ENCODE measurements at regions not wholly inside any gene's neighbourhood (a gene's known extent, or its start where the extent isn't known, plus 50 kb on each side); places are given as distances from the start of the nearest gene placed in this dataset.

DNA sequence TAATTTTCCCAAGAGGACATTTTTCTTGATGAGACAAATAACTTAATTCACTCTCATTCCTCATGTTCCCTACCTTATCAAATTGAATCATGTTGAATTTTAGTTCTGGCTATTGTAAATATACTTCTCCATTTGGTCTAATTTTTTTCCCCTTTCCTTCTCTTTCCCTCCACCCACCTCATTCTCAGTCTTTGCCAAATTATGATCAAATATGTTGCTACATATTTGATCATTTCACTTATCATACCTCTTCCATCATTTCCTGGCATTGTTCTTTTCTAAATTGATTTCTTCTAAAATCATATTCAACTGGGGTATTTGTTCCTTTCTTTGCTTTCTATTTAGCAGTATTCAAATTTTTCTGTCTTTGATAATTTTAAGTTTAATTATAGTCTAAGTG, 52.3 kb downstream of the HDGFL1 start:
- no peak for TF ChIP-seq POLR2A (IDR thresholded peaks at IDR 0.05; ENCODE audit: low read depth, low read length)
- no peak for FAIRE-seq
- no peak for DNase-seq (ENCODE audit: insufficient read length, low spot score)

DNA sequence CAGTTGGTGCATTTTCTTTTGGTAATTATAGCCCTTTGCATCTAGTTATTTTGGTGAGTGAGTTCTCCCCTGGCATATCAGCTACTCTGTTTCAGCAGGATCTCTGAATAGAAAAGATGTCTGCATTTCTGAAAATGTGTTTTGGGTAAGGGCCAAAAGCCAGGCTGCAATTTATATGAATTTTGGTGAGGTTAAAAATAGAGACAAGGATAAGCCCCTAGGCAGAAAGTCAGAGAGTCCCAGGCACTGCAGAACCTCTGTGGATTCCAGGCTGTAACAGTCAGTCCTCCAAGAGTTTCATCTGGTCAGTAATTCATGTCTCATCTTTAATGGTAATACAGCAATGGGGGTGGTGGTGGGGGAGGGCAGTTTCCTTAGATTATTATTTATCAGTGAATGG, 53.0 kb downstream of the HDGFL1 start:
- no peak for TF ChIP-seq POLR2A (IDR thresholded peaks at IDR 0.05; ENCODE audit: low read depth, low read length)
- DNase-seq (ENCODE audit: insufficient read length, low spot score): no peak
- no peak for FAIRE-seq

DNA sequence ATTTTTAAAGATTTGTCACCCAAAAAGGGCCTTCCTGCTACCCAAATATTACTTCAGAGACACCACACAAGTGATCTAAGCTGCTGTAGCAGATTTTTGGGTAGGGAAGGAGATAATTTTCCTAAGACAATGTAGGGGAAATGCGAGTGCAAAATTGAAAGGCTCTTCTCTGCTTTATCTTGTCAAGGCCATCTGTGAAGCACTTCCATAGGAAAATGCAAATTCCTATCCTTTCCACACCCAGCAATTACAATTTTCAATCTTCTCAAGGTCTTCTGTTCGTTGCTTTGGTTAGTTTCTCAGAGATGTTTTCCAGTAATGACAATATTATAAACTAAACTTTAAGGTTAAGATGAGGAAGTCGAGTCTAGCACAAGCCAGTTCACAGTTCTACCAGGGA, 53.4 kb downstream of the HDGFL1 start:
- DNase-seq (ENCODE audit: insufficient read length, low spot score) (no peak), FAIRE-seq (no peak)
- no peak for TF ChIP-seq POLR2A (IDR thresholded peaks at IDR 0.05; ENCODE audit: low read depth, low read length)

DNA sequence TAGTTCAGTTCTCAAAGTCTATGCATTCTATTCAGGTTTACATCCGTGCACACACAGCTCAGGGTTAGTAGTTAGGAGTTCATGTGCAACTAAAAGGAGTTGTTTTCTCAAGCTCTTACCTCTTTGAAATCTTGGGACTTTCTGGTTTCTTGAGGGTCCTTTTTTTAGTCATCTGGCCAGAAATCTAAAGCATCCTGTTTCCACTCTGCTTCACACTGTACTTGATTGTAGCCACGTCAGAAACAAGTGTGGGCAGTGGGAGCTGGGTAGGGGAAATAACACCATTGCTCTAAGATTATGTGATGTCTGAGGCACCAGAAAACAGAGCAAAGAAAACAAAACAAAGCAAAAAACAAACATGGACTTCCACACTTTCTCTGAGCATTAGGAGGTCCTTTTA, 58.3 kb downstream of the HDGFL1 start:
- no peak for DNase-seq (ENCODE audit: insufficient read length, low spot score)
- no peak for FAIRE-seq
- TF ChIP-seq POLR2A (IDR thresholded peaks at IDR 0.05; ENCODE audit: low read depth, low read length): no peak

DNA sequence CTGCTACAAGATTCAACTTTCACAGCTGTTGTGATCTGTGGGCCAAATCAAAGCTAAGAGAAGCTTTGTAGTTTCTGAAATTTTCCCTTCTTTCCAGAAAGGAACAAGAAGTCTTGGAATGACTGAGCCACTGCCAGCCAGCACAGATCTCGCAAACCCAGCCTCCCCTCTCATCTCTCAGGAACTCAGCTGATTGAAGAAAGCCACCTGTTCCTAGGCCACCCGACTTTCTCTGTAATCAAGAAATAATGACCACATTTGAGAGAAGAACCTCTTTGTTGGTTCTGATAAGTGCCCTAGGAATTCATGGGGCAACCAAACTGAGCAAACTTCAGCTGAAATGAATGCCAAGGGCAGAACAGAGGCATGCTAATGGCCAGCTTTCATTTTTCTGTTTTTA, 61.7 kb downstream of the HDGFL1 start:
- TF ChIP-seq POLR2A (IDR thresholded peaks at IDR 0.05; ENCODE audit: low read depth, low read length): no peak
- no peak for FAIRE-seq
- DNase-seq (ENCODE audit: insufficient read length, low spot score): no peak

DNA sequence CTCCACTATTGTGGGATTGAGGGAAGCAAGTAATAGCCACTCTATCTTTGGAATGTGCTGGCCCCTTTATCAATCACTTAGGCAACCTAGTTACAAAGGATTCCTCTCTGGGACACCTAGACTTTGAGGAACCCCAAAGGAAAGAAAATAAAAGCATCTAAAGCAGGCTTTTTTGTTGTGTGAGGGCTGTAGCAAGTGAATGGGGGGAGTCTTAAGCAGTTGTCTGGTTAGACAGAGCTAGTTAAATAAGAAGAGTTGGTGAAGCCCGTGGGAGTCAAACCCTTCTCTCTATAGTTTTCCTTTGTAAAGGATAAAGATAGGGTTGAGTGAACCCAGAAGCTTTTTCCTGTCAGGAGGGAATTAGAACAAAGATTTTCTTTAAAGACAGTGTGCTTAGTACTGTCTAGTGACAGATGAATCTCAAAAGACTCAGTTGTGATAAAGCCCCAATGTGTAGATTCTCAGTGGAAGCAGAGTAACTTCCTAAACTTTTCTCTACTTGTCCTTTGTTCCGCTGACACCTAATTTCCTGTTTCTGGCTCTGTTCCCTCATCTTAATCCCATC, 63.3 kb downstream of the HDGFL1 start:
- FAIRE-seq (no peak), DNase-seq (ENCODE audit: insufficient read length, low spot score) (no peak)
- TF ChIP-seq POLR2A (IDR thresholded peaks at IDR 0.05; ENCODE audit: low read depth, low read length): no peak

DNA sequence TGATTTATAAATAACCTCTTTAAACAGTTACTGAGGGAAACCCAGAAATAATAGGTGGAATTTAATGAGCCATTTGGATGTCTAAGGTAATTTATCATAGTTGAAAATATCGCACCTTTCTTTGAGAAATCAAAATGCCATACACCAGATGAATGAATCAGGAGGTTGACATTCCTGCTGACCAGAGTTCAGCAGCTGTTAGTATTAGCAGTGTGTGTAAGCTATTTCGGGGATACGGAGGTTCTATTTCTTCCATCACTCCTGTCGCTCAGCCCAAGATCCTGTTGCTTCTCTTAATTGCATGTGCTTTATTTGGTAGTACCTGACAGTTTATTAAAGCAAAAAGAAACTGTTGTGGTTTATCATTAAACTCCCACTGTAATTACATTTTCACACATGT, 67.1 kb downstream of the HDGFL1 start:
- TF ChIP-seq POLR2A (IDR thresholded peaks at IDR 0.05; ENCODE audit: low read depth, low read length): no peak
- FAIRE-seq (no peak), DNase-seq (ENCODE audit: insufficient read length, low spot score) (no peak)

DNA sequence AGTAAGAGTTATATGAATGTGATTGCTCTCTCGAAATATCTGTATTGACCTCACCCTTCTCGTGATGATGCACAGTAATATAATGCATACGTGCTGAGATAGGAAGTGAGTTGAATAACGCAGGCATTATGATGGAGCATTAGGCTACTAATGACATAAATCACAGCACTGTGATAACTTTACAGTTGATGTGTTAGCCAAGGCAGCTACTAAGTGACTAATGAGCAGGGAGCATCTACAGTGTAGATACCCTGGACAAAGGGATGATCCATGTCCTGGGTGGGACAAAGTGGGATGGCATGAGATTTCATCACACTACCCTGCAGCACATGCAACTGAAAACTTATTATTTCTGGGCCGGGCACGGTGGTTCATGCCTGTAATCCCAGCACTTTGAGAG, 68.4 kb downstream of the HDGFL1 start:
- no peak for TF ChIP-seq POLR2A (IDR thresholded peaks at IDR 0.05; ENCODE audit: low read depth, low read length)
- DNase-seq (ENCODE audit: insufficient read length, low spot score) (no peak), FAIRE-seq (no peak)

DNA sequence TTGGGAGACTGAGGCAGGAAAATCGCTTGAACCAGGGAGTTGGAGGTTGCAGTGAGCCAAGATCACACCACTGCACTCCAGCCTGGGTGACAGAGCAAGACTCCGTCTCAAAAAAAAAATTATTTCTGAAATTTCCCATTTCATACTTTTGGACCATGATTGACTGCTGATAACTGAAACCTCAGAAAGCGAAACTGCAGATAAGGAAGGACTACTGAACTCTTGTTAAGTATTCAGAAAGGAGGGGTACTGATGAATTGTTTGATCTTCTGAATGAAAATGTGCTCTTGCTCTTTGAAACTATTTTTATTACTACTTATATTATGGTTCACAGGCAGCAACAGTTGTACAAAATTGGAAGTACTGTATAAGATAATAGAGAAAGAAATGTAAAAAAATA, 69.0 kb downstream of the HDGFL1 start:
- DNase-seq (ENCODE audit: insufficient read length, low spot score) (no peak), FAIRE-seq (no peak)
- TF ChIP-seq POLR2A (IDR thresholded peaks at IDR 0.05; ENCODE audit: low read depth, low read length): no peak

DNA sequence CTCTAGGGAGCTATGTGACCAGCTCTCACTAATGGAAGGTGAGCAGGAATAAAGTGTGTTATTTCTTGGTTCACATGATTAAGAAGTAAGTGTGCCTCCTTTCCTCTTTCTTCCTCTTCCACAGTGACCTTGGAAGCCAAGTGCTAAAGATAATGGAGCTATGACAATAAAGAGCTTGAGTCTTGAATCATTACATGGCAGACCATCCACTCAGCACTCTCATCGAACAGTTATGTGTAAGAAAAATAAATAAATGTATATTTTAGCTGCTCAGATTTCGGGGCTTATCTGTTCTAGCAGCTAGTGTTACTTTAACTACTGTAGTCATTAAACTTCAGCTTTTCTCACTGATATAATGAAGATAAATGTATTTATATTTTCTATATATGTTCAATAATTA, 72.9 kb downstream of the HDGFL1 start:
- DNase-seq (ENCODE audit: insufficient read length, low spot score): no peak
- no peak for FAIRE-seq

DNA sequence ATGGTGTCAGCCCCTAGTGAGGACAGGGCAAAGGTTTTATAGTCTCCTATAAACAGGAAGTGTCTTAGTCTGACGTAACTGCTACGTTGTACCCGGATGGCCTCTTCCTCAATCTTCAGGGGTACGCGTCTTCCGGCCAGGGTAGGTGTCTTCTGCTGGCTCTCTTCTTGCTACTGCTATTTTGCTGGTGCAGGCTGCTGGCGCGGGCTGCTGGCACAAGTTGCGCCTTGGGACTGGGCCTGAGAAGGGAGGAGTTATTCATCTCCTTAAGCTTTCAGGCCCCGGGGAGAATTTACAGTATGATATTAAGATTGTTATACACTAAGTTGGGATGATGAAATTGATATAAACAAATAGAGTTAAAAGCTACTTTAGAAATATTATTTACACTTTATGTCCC, 74.4 kb downstream of the HDGFL1 start:
- TF ChIP-seq POLR2A (IDR thresholded peaks at IDR 0.05; ENCODE audit: low read depth, low read length): no peak
- no peak for DNase-seq (ENCODE audit: insufficient read length, low spot score)
- no peak for FAIRE-seq

More for the DNA sequence above, 72.9 kb downstream of the HDGFL1 start:
- TF ChIP-seq POLR2A (IDR thresholded peaks at IDR 0.05; ENCODE audit: low read depth, low read length): no peak

DNA sequence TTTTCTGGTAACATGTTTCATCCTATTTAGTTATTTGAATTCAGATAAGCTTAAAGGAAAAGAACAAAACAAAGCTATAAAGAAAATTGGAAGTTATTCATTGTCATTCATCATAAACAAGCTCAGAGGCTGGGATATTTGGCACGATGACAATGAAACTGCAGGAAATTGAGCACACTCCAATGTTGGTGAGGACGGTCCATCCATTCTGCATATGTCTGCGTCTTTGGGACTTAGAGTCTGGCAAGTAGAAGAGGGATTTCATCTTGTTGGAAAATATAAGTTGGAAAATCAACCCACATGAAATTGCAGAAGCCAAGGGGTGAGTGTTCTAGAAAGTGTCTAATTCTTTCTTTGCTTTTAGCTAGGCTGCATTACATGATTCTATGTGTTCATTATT, 78.4 kb downstream of the HDGFL1 start:
- FAIRE-seq: no peak
- DNase-seq (ENCODE audit: insufficient read length, low spot score): no peak
- TF ChIP-seq POLR2A (IDR thresholded peaks at IDR 0.05; ENCODE audit: low read depth, low read length): no peak

DNA sequence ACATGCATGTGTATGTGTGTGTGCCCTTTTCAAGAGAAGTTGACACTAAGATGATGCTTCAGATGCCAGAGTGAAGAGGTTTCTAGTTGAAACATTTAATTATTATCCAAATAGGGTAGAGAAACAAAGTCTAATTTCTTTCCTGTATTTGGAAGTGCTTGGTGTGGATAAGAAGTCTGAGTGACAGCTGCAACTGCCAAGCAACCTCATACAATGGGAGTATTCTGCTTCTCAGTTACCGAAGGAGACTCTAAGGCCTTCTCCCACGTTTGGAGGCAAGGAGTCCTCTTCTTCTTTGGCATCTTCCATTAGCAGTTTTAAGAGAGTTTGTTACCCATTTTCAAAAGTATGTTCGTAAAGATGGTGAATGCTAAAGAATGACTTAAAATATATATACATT, 82.4 kb downstream of the HDGFL1 start:
- no peak for TF ChIP-seq POLR2A (IDR thresholded peaks at IDR 0.05; ENCODE audit: low read depth, low read length)
- no peak for FAIRE-seq

DNA sequence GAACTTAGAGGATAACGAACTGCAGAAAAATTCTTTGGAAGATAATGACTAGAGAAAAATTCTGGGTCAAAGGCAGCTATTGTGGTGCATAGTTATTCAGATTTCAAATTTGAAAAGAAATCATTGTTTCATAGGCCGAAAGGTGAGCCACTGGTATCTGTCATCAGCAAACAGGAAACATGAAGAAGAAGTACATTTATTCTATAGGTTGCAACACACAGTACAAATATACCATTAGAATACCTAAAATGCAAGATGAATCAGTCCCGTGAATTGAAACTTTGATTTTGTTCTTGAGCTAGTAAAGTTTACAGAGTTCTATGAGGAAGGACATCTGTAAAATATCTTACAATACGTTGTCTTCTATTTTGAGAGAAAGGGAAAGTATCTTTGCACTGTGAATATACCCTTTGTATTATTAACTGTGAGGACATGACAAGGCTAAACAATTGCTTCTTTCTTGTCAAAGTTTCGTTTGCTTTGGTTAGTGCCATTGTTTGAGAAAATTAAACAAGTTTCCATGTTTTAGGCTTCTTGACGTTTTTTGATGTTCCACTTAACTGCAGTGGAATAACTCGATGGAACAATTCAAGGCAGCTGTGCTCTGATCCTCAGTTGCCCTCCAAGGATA, 84.7 kb downstream of the HDGFL1 start:
- DNase-seq (ENCODE audit: insufficient read length, low spot score) (no peak), FAIRE-seq (no peak)
- TF ChIP-seq POLR2A (IDR thresholded peaks at IDR 0.05; ENCODE audit: low read depth, low read length): no peak

More for the DNA sequence above, 82.4 kb downstream of the HDGFL1 start:
- no peak for DNase-seq (ENCODE audit: insufficient read length, low spot score)

DNA sequence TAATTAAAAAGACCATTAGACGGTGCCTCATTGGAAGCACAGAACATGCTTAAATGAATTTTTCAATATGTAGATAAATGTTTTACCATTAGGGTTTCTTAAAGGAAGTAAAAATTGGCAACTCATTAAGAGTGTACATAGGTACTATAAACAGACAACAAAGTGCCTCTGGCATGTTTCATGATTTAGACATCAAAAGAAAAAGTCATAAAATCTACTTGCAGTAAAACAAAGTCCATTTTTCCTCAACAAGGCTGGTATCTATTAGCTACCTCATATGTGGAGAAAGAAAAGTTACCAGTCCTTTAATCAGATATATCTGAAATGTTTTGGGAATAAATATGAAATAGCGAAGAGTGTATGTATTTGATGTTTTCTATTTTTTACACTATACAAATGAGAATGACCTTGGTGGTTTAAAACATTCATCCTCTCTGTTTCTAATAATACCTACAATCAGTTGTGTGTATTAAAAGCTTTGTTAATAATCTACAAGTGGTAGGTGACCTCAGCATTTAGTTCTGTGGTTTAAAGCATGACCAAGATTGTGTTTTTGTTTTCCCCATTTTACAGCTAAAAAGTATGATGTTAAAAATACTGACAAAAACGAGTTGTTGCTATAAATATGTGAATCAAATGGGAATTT, 87.5 kb downstream of the HDGFL1 start:
- no peak for FAIRE-seq
- TF ChIP-seq POLR2A (IDR thresholded peaks at IDR 0.05; ENCODE audit: low read depth, low read length): no peak

More for the DNA sequence above, 87.5 kb downstream of the HDGFL1 start:
- no peak for DNase-seq (ENCODE audit: insufficient read length, low spot score)
